Effector CD8-positive, alpha-beta T cell (primary cell): ENCODE measurements at regions not wholly inside any gene's neighbourhood (a gene's known extent, or its start where the extent isn't known, plus 50 kb on each side); places are given as distances from the start of the nearest gene placed in this dataset.
"Not testable (repeated sequence)": the region's sequence is repeated elsewhere in the genome, so short reads cannot be mapped to it uniquely, and the experiment has no call there.

Experiments
- DNase-seq: peaks from one replicate; lab custom pipeline; 2025; lab: John Stamatoyannopoulos, UW

GRCh38 chr5:166178411-166179080 lies 2112.9 kb upstream of the WWC1 start:
- no peak for DNase-seq

- DNase-seq: no peak
These were observed 2106.3 kb upstream of the WWC1 start for GRCh38 chr5:166185185-166185584.

- no peak for DNase-seq
These were observed 2102.7 kb upstream of the WWC1 start for GRCh38 chr5:166188501-166189325.

- no peak for DNase-seq
These were observed 2098.7 kb upstream of the WWC1 start for GRCh38 chr5:166192696-166193095.

- no peak for DNase-seq
These were observed 2095.5 kb upstream of the WWC1 start for GRCh38 chr5:166195981-166196380.

GRCh38 chr5:166200532-166200931 lies 2090.9 kb upstream of the WWC1 start:
- DNase-seq: no peak

- no peak for DNase-seq
These were observed 2079.8 kb upstream of the WWC1 start for GRCh38 chr5:166211640-166212039.

- no peak for DNase-seq
These were observed 2055.1 kb upstream of the WWC1 start for GRCh38 chr5:166236327-166236726.

- DNase-seq: no peak
These were observed 2050.7 kb upstream of the WWC1 start for GRCh38 chr5:166240705-166241104.

GRCh38 chr5:166245556-166245955 lies 2045.9 kb upstream of the WWC1 start:
- no peak for DNase-seq

- no peak for DNase-seq
These were observed 2039.7 kb upstream of the WWC1 start for GRCh38 chr5:166251786-166252185.

GRCh38 chr5:166257661-166258060 lies 2033.8 kb upstream of the WWC1 start:
- DNase-seq: no peak

GRCh38 chr5:166262395-166262794 lies 2029.0 kb upstream of the WWC1 start:
- no peak for DNase-seq

GRCh38 chr5:166267907-166268306 lies 2023.5 kb upstream of the WWC1 start:
- DNase-seq: no peak

- no peak for DNase-seq
These were observed 2020.7 kb upstream of the WWC1 start for GRCh38 chr5:166270712-166271111.

- no peak for DNase-seq
These were observed 2015.4 kb upstream of the WWC1 start for GRCh38 chr5:166276006-166276405.

GRCh38 chr5:166279828-166280227 lies 2011.6 kb upstream of the WWC1 start:
- DNase-seq: no peak

GRCh38 chr5:166281433-166281832 lies 2010.0 kb upstream of the WWC1 start:
- DNase-seq: no peak

- no peak for DNase-seq
These were observed 2008.5 kb upstream of the WWC1 start for GRCh38 chr5:166282939-166283338.

GRCh38 chr5:166285361-166285760 lies 2006.1 kb upstream of the WWC1 start:
- no peak for DNase-seq

- DNase-seq: no peak
These were observed 2004.6 kb upstream of the WWC1 start for GRCh38 chr5:166286832-166287231.

- DNase-seq: no peak
These were observed 2003.6 kb upstream of the WWC1 start for GRCh38 chr5:166287866-166288265.

- DNase-seq: not testable (repeated sequence)
These were observed 1999.6 kb upstream of the WWC1 start for GRCh38 chr5:166291800-166292199.
